SK-N-SH treated with all-trans-retinoic acid at 6 μM for 48 hours (cell line): ENCODE measurements at regions not wholly inside any gene's neighbourhood (a gene's known extent, or its start where the extent isn't known, plus 50 kb on each side); places are given as distances from the start of the nearest gene placed in this dataset.

Source experiments
- ATAC-seq: fragments of 200-7000 bp; cut with Tn5 transposase; 3 replicates; pipeline ENCODE4 v1.9.1; 2020; ENCODE audit warnings: mild to moderate bottlenecking, moderate library complexity
- ARNTL ChIP-seq: fragments of 450-650 bp; formaldehyde crosslinking; IDR thresholded peaks from 2 replicates; pipeline ENCODE4 v1.5.0; 2020; ENCODE audit warnings: low read depth, mild to moderate bottlenecking, moderate library complexity, borderline replicate concordance
- BACH2 ChIP-seq: fragments of 250-450 bp; sonication (Bioruptor Pico); IDR thresholded peaks from 2 replicates; pipeline ENCODE4 v1.9.0; 2021; ENCODE audit warnings: mild to moderate bottlenecking, borderline replicate concordance
- CREB5 ChIP-seq: fragments of 250-450 bp; sonication (Bioruptor Pico); IDR thresholded peaks from 2 replicates; pipeline ENCODE4 v1.5.1; 2020; ENCODE audit warnings: low read depth, mild to moderate bottlenecking, moderate library complexity
- CSDC2 ChIP-seq: fragments of 250-450 bp; sonication (Bioruptor Pico); IDR thresholded peaks from 2 replicates; pipeline ENCODE4 v1.5.0; 2020; ENCODE audit warnings: mild to moderate bottlenecking, moderate library complexity
- CSRNP3 ChIP-seq: fragments of 250-450 bp; sonication (Bioruptor Pico); IDR thresholded peaks from 2 replicates; pipeline ENCODE4 v1.5.1; 2021; ENCODE audit warnings: mild to moderate bottlenecking, moderate library complexity
- ESRRG ChIP-seq: fragments of 250-450 bp; sonication (Bioruptor Pico); IDR thresholded peaks from 2 replicates; pipeline ENCODE4 v1.6.1; 2021; ENCODE audit warnings: mild to moderate bottlenecking
- GLIS3 ChIP-seq: fragments of 250-450 bp; sonication (Bioruptor Pico); IDR thresholded peaks from 2 replicates; pipeline ENCODE4 v1.5.0; 2020; ENCODE audit warnings: mild to moderate bottlenecking, moderate library complexity
- ISL1 ChIP-seq: fragments of 250-450 bp; sonication (Bioruptor Pico); IDR thresholded peaks from 2 replicates; pipeline ENCODE4 v2.1.2; 2022; ENCODE audit warnings: mild to moderate bottlenecking, moderate library complexity
- OSR1 ChIP-seq: fragments of 250-450 bp; sonication (Bioruptor Pico); IDR thresholded peaks from 2 replicates; pipeline ENCODE4 v1.8.0; 2022; ENCODE audit warnings: moderate library complexity, mild to moderate bottlenecking, inconsistent platforms
- PATZ1 ChIP-seq: fragments of 250-450 bp; sonication (Bioruptor Pico); IDR thresholded peaks from 2 replicates; pipeline ENCODE4 v1.8.0; 2020; ENCODE audit warnings: mild to moderate bottlenecking, moderate library complexity, borderline replicate concordance
- POU6F1 ChIP-seq: fragments of 250-450 bp; sonication (Bioruptor Pico); IDR thresholded peaks from 2 replicates; pipeline ENCODE4 v1.8.0; 2021; ENCODE audit warnings: low read depth, mild to moderate bottlenecking, moderate library complexity, borderline replicate concordance
- PPARA ChIP-seq: fragments of 250-450 bp; sonication (Bioruptor Pico); IDR thresholded peaks from 2 replicates; pipeline ENCODE4 v1.5.0; 2020; ENCODE audit warnings: mild to moderate bottlenecking, borderline replicate concordance
- RARB ChIP-seq: fragments of 250-450 bp; sonication (Bioruptor Pico); IDR thresholded peaks from 2 replicates; pipeline ENCODE4 v1.8.0; 2021; ENCODE audit warnings: mild to moderate bottlenecking, moderate library complexity
- SNAI2 ChIP-seq: fragments of 250-450 bp; sonication (Bioruptor Pico); IDR thresholded peaks from 2 replicates; pipeline ENCODE4 v1.5.0; 2020; ENCODE audit warnings: mild to moderate bottlenecking, moderate library complexity
- TOX ChIP-seq: fragments of 250-450 bp; sonication (Bioruptor Pico); IDR thresholded peaks from 2 replicates; pipeline ENCODE4 v1.8.0; 2021; ENCODE audit warnings: mild to moderate bottlenecking, moderate library complexity, borderline replicate concordance
- TSHZ2 ChIP-seq: fragments of 250-450 bp; sonication (Bioruptor Pico); IDR thresholded peaks from 2 replicates; pipeline ENCODE4 v1.5.0; 2020; ENCODE audit warnings: mild to moderate bottlenecking, moderate library complexity
- ZC3H10 ChIP-seq: fragments of 250-450 bp; sonication (Bioruptor Pico); IDR thresholded peaks from 2 replicates; pipeline ENCODE4 v1.5.1; 2021; ENCODE audit warnings: mild to moderate bottlenecking, moderate library complexity
- ZNF565 ChIP-seq: fragments of 450-650 bp; formaldehyde crosslinking; conservative IDR thresholded peaks from 2 replicates; pipeline ENCODE4 v1.5.0; 2020; ENCODE audit warnings: low read depth, mild to moderate bottlenecking, moderate library complexity
- ZNF8 ChIP-seq: fragments of 450-650 bp; formaldehyde crosslinking; IDR thresholded peaks from 2 replicates; pipeline ENCODE4 v1.5.0; 2020; ENCODE audit warnings: mild to moderate bottlenecking, moderate library complexity

- TF ChIP-seq CREB5 (CRISPR knock-in tag) = no peak
- TF ChIP-seq PPARA (CRISPR knock-in tag) = no peak
- no peak for TF ChIP-seq ZNF565
- TF ChIP-seq BACH2 = no peak
- no peak for TF ChIP-seq ISL1
- no peak for TF ChIP-seq RARB (CRISPR knock-in tag)
- no peak for TF ChIP-seq OSR1 (CRISPR knock-in tag)
- TF ChIP-seq CSDC2 (CRISPR knock-in tag) = no peak
- TF ChIP-seq TOX (CRISPR knock-in tag) = no peak
- no peak for TF ChIP-seq GLIS3 (CRISPR knock-in tag)
- TF ChIP-seq CSRNP3 (CRISPR knock-in tag) = no peak
- no peak for TF ChIP-seq ESRRG (CRISPR knock-in tag)
- TF ChIP-seq SNAI2 (CRISPR knock-in tag) = no peak
- no peak for ATAC-seq
Measured at GRCh38 chr2:82279367-82279766, 1974.8 kb upstream of the LRRTM1 start.

- no peak for ATAC-seq
- no peak for TF ChIP-seq ZNF565
- no peak for TF ChIP-seq CSDC2 (CRISPR knock-in tag)
- no peak for TF ChIP-seq ARNTL (CRISPR knock-in tag)
- no peak for TF ChIP-seq SNAI2 (CRISPR knock-in tag)
Measured at GRCh38 chr2:82278416-82278815, 1973.9 kb upstream of the LRRTM1 start.

GRCh38 chr2:82275599-82275998 is 1971.0 kb upstream of the LRRTM1 start:
- no peak for TF ChIP-seq ZNF8 (CRISPR knock-in tag)
- no peak for TF ChIP-seq CSRNP3 (CRISPR knock-in tag)
- no peak for TF ChIP-seq PPARA (CRISPR knock-in tag)
- no peak for TF ChIP-seq POU6F1 (CRISPR knock-in tag)
- no peak for TF ChIP-seq ARNTL (CRISPR knock-in tag)
- TF ChIP-seq ZNF565 = no peak

GRCh38 chr2:82268446-82268845 is 1963.9 kb upstream of the LRRTM1 start:
- ATAC-seq = no peak
- TF ChIP-seq SNAI2 (CRISPR knock-in tag) (no peak), PPARA (CRISPR knock-in tag) (no peak), TSHZ2 (CRISPR knock-in tag) (no peak), ZC3H10 (CRISPR knock-in tag) (no peak), GLIS3 (CRISPR knock-in tag) (no peak), PATZ1 (CRISPR knock-in tag) (no peak), TOX (CRISPR knock-in tag) (no peak)
- TF ChIP-seq, all 23 proteins: peak for 0

More at GRCh38 chr2:82275599-82275998, 1971.0 kb upstream of the LRRTM1 start:
- no peak for ATAC-seq
